ENCODE measurements at regions not wholly inside any gene's neighbourhood (a gene's known extent, or its start where the extent isn't known, plus 50 kb on each side); places are given as distances from the start of the nearest gene placed in this dataset.
A peak's percentile ranks its signal among the peaks of the same experiment; 100 is the strongest.

GRCh38 chr5:103452666-103453065 is 109.9 kb downstream of the NUDT12 start:
- H3K9ac ChIP-seq (replicated peaks; ENCODE audit: extremely low read depth, insufficient read depth, low read length): no peak overlapping the region
- H3K79me2 ChIP-seq (ENCODE audit: control insufficient read depth, insufficient read depth, low read length): no peaks in the 10 kb centered on the region
- H3K4me2 ChIP-seq (ENCODE audit: insufficient read depth, low read length): no peak overlapping the region
- H3K9me1 ChIP-seq (replicated peaks; ENCODE audit: control insufficient read depth, extremely low read depth, insufficient read depth, low read length): no peaks in the 10 kb centered on the region
- H3K36me3 ChIP-seq (ENCODE audit: control insufficient read depth in 2 of 2, extremely low read depth in 1 of 2, insufficient read depth in 2 of 2, low read length in 2 of 2): no peaks in the 10 kb centered on the region
- no peak overlapping the region for H3K4me3 ChIP-seq (replicated peaks in 1 of 3; ENCODE audit: insufficient read depth in 1 of 3, low read depth in 1 of 3, low read length in 3 of 3)
- POLR2A ChIA-PET: no interaction called here
- H3K27me3 ChIP-seq (ENCODE audit: control insufficient read depth in 2 of 2, insufficient read depth in 2 of 2, low read length in 2 of 2): no peaks in the 10 kb centered on the region
- CTCF ChIA-PET: interaction anchor here (1.0 to 1.3 kb wide), 3 partner anchors 11 to 194 kb away, joined by 3 to 5 read pairs (median 3); partner anchors contain the start of gene MACIR
- FAIRE-seq (peak; percentile 59), DNase-seq (ENCODE audit: low read depth, low spot score) (no peak)
- dilution Hi-C loops (cut with MboI; ENCODE audit: extremely low pct_ligation_motif_present, low sequenced_read_pairs) (no loop called here), intact Hi-C loops (cut with micrococcal nuclease) (no loop called here)
- BruUV-seq (replicated peaks): no TSS peak
- no peak overlapping the region for H2AFZ ChIP-seq (ENCODE audit: low read depth, low read length)
- H4K20me1 ChIP-seq (replicated peaks; ENCODE audit: control insufficient read depth, extremely low read depth, insufficient read depth, low read length): no peaks in the 10 kb centered on the region
- H3K27ac ChIP-seq (ENCODE audit: insufficient read depth, low read depth, low read length): no peak overlapping the region
- peaks cover 7% of the 10 kb centered on the region for H3K4me1 ChIP-seq (ENCODE audit: control insufficient read depth, extremely low read depth, insufficient read depth, low read length)
- no peaks in the 10 kb centered on the region for H3K9me3 ChIP-seq (replicated peaks; ENCODE audit: control insufficient read depth, insufficient read depth, low read length)
- TF ChIP-seq FOS (IDR thresholded peaks at IDR 0.05; ENCODE audit: borderline replicate concordance, insufficient read depth, low read length) (peak; percentile 21), MYC (IDR thresholded peaks at IDR 0.05; ENCODE audit: low read depth, low read length) (no peak), GATA2 (IDR thresholded peaks at IDR 0.05; ENCODE audit: insufficient read depth, insufficient read length, low read depth, low read length) (no peak), EZH2 (IDR thresholded peaks at IDR 0.05; ENCODE audit: borderline replicate concordance, low read depth, low read length, severe bottlenecking) (no peak), JUN (IDR thresholded peaks at IDR 0.05; ENCODE audit: borderline replicate concordance, insufficient read depth, insufficient read length, low read depth) (no peak), POLR2AphosphoS5 (IDR thresholded peaks at IDR 0.05; ENCODE audit: insufficient read depth, low read depth, low read length) (peak; percentile 28), MAX (IDR thresholded peaks at IDR 0.05; ENCODE audit: insufficient read depth, insufficient read length) (no peak), CTCF (IDR thresholded peaks at IDR 0.05; ENCODE audit: extremely low read depth in 1 of 2, insufficient read depth in 1 of 2, low read depth in 1 of 2, low read length in 2 of 2) (no peak), POLR2A (IDR thresholded peaks at IDR 0.05; ENCODE audit: low read depth, low read length) (no peak)

All from endothelial cell of umbilical vein (primary cell).